ENCODE measurements at regions not wholly inside any gene's neighbourhood (a gene's known extent, or its start where the extent isn't known, plus 50 kb on each side); places are given as distances from the start of the nearest gene placed in this dataset.
"Not testable (repeated sequence)": the region's sequence is repeated elsewhere in the genome, so short reads cannot be mapped to it uniquely, and the experiment has no call there.

- ChIA-PET POLR2A (no interaction called here), CTCF (no interaction called here)
- Mint-ChIP-seq H3K36me3 (ENCODE audit: insufficient read depth, unreplicated experiment) (no peaks in the 10 kb centered on the region), H3K4me1 (ENCODE audit: low read depth, unreplicated experiment) (no peaks in the 10 kb centered on the region), H3K27me3 (ENCODE audit: insufficient read depth, unreplicated experiment) (peaks cover 3% of the 10 kb centered on the region), H3K9me3 (ENCODE audit: unreplicated experiment) (peaks cover 9% of the 10 kb centered on the region), H3K27ac (ENCODE audit: unreplicated experiment) (no peak overlapping the region), H3K4me3 (ENCODE audit: unreplicated experiment) (no peak overlapping the region)
- Histone ChIP-seq H3K9me3 (no peaks in the 10 kb centered on the region), H3K27me3 (replicated peaks; ENCODE audit: control insufficient read depth, insufficient read depth, low read length) (no peaks in the 10 kb centered on the region), H3K4me1 (no peaks in the 10 kb centered on the region), H3K4me3 (ENCODE audit: low read depth, low read length) (no peak overlapping the region), H3K36me3 (ENCODE audit: control insufficient read depth, insufficient read depth, low read length) (no peaks in the 10 kb centered on the region)
- no TSS peak for BruUV-seq (replicated peaks)
- TF ChIP-seq, protein P1, sequence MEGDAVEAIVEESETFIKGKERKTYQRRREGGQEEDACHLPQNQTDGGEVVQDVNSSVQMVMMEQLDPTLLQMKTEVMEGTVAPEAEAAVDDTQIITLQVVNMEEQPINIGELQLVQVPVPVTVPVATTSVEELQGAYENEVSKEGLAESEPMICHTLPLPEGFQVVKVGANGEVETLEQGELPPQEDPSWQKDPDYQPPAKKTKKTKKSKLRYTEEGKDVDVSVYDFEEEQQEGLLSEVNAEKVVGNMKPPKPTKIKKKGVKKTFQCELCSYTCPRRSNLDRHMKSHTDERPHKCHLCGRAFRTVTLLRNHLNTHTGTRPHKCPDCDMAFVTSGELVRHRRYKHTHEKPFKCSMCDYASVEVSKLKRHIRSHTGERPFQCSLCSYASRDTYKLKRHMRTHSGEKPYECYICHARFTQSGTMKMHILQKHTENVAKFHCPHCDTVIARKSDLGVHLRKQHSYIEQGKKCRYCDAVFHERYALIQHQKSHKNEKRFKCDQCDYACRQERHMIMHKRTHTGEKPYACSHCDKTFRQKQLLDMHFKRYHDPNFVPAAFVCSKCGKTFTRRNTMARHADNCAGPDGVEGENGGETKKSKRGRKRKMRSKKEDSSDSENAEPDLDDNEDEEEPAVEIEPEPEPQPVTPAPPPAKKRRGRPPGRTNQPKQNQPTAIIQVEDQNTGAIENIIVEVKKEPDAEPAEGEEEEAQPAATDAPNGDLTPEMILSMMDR (IDR thresholded peaks at IDR 0.05; ENCODE audit: insufficient read depth in 1 of 2, low read depth in 1 of 2, low read length in 1 of 2, severe bottlenecking in 1 of 2, unreplicated experiment in 1 of 2) = no peak
- intact Hi-C loops (cut with micrococcal nuclease; ENCODE audit: unreplicated experiment) = no loop called here
- no peak for DNase-seq
These were observed 57.8 kb downstream of the OR2B2 start for GRCh38 chr6:27854421-27854820.

GRCh38 chr6:27851440-27851839, 60.8 kb downstream of the OR2B2 start:
- TF ChIP-seq, protein P1 (IDR thresholded peaks at IDR 0.05; ENCODE audit: insufficient read depth in 1 of 2, low read depth in 1 of 2, low read length in 1 of 2, severe bottlenecking in 1 of 2, unreplicated experiment in 1 of 2) = no peak
- no peak overlapping the region for H3K4me3 Mint-ChIP-seq (ENCODE audit: unreplicated experiment)
- Histone ChIP-seq H3K27me3 (replicated peaks; ENCODE audit: control insufficient read depth, insufficient read depth, low read length) (no peaks in the 10 kb centered on the region), H3K4me1 (no peaks in the 10 kb centered on the region), H3K9me3 (no peaks in the 10 kb centered on the region), H3K4me3 (ENCODE audit: low read depth, low read length) (no peak overlapping the region), H3K36me3 (ENCODE audit: control insufficient read depth, insufficient read depth, low read length) (no peaks in the 10 kb centered on the region)
- no peaks in the 10 kb centered on the region for H3K4me1 Mint-ChIP-seq (ENCODE audit: low read depth, unreplicated experiment)
- ChIA-PET CTCF (no interaction called here), POLR2A (interaction anchor here (1.3 to 1.5 kb wide), 2 partner anchors 13 to 14 kb away, joined by 4 to 5 read pairs; a partner anchor contains a TSS)
- peaks cover 9% of the 10 kb centered on the region for H3K9me3 Mint-ChIP-seq (ENCODE audit: unreplicated experiment)
- peaks cover 3% of the 10 kb centered on the region for H3K27me3 Mint-ChIP-seq (ENCODE audit: insufficient read depth, unreplicated experiment)
- no peak overlapping the region for H3K27ac Mint-ChIP-seq (ENCODE audit: unreplicated experiment)
- no peaks in the 10 kb centered on the region for H3K36me3 Mint-ChIP-seq (ENCODE audit: insufficient read depth, unreplicated experiment)
- no TSS peak for BruUV-seq (replicated peaks)
- intact Hi-C loops (cut with micrococcal nuclease; ENCODE audit: unreplicated experiment) = no loop called here
- DNase-seq = no peak

DNA sequence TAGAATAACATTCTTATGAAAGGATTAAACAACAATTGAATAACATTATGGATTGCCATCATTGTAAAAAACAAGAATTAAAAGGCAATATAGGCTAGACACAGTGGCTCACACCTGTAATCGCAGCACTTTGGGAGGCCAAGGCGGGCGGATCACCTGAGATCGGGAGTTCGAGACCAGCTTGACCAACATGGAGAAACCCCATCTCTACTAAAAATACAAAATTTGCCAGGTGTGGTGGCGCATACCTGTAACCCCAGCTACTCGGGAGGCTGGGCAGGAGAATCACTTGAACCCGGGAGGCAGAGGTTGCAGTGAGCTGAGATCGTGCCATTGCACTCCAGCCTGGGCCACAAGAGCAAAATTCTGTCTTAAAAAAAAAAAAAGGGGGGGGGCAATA, 63.2 kb downstream of the OR2B2 start:
- CTCF ChIA-PET; H3K9me3 Mint-ChIP-seq (ENCODE audit: unreplicated experiment); BruUV-seq (replicated peaks); H3K4me3 ChIP-seq (ENCODE audit: low read depth, low read length); H3K4me3 Mint-ChIP-seq (ENCODE audit: unreplicated experiment); H3K27me3 Mint-ChIP-seq (ENCODE audit: insufficient read depth, unreplicated experiment); DNase-seq; H3K27me3 ChIP-seq (replicated peaks; ENCODE audit: control insufficient read depth, insufficient read depth, low read length); H3K9me3 ChIP-seq; H3K27ac Mint-ChIP-seq (ENCODE audit: unreplicated experiment); H3K4me1 Mint-ChIP-seq (ENCODE audit: low read depth, unreplicated experiment); H3K4me1 ChIP-seq; intact Hi-C loops (cut with micrococcal nuclease; ENCODE audit: unreplicated experiment); H3K36me3 Mint-ChIP-seq (ENCODE audit: insufficient read depth, unreplicated experiment); H3K36me3 ChIP-seq (ENCODE audit: control insufficient read depth, insufficient read depth, low read length): not testable (repeated sequence)
- POLR2A ChIA-PET = interaction anchor here (0.9 to 1.2 kb wide), 2 partner anchors 11 to 16 kb away, joined by 3 read pairs; a partner anchor contains a TSS

DNA sequence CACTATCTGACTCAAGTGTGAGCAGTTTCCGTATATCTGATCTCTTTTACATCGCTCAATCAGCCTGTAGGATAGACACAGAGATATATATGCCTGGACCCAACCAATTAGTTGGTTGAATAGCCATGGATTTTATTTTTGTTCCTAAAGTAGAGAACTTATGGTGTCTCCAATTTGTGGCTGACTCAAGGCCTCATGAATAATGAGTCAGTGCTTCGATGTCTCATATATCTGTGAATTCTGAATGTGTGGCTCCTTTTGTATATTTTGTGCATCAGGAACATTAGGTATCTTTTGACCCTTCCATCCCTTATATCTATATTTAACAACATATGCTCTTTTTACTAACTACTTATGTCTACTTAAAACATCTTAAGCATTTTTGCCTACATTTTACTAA, 64.5 kb downstream of the OR2B2 start:
- Histone ChIP-seq H3K4me3 (ENCODE audit: low read depth, low read length) (no peak overlapping the region), H3K36me3 (ENCODE audit: control insufficient read depth, insufficient read depth, low read length) (no peaks in the 10 kb centered on the region), H3K27me3 (replicated peaks; ENCODE audit: control insufficient read depth, insufficient read depth, low read length) (no peaks in the 10 kb centered on the region), H3K4me1 (no peaks in the 10 kb centered on the region), H3K9me3 (no peaks in the 10 kb centered on the region)
- Mint-ChIP-seq H3K9me3 (ENCODE audit: unreplicated experiment) (no peaks in the 10 kb centered on the region), H3K4me3 (ENCODE audit: unreplicated experiment) (no peak overlapping the region), H3K36me3 (ENCODE audit: insufficient read depth, unreplicated experiment) (peaks cover 6% of the 10 kb centered on the region), H3K27me3 (ENCODE audit: insufficient read depth, unreplicated experiment) (no peaks in the 10 kb centered on the region), H3K4me1 (ENCODE audit: low read depth, unreplicated experiment) (no peaks in the 10 kb centered on the region), H3K27ac (ENCODE audit: unreplicated experiment) (no peak overlapping the region)
- TF ChIP-seq, protein P1 (IDR thresholded peaks at IDR 0.05; ENCODE audit: insufficient read depth in 1 of 2, low read depth in 1 of 2, low read length in 1 of 2, severe bottlenecking in 1 of 2, unreplicated experiment in 1 of 2) = no peak
- no TSS peak for BruUV-seq (replicated peaks)
- intact Hi-C loops (cut with micrococcal nuclease; ENCODE audit: unreplicated experiment) = no loop called here
- no peak for DNase-seq
- ChIA-PET CTCF (no interaction called here), POLR2A (no interaction called here)
